Activated CD4-positive, alpha-beta T cell treated with anti-CD3 and anti-CD28 coated beads, Interleukin-2, amount 10 ng/mL, durations not matched to agents 7 days and 5 days (primary cell): ENCODE measurements at regions not wholly inside any gene's neighbourhood (a gene's known extent, or its start where the extent isn't known, plus 50 kb on each side); places are given as distances from the start of the nearest gene placed in this dataset.
"Not testable (repeated sequence)": the region's sequence is repeated elsewhere in the genome, so short reads cannot be mapped to it uniquely, and the experiment has no call there.

Source experiments
- CTCF ChIA-PET: fragments of 350-600 bp; sonication (Branson Sonifier 250); formaldehyde crosslinking; loops from one replicate; lab custom pipeline; 2021; ENCODE audit warnings: antibody characterized with exemption; lab: Charles Lee
- POLR2A ChIA-PET: fragments of 350-600 bp; sonication (Branson Sonifier 250); formaldehyde crosslinking; loops from one replicate; lab custom pipeline; 2021; ENCODE audit warnings: antibody characterized with exemption; lab: Charles Lee
- DNase-seq: peaks from one replicate; pipeline ENCODE4 v3.0.0-alpha.2; 2020
- H3K27ac Mint-ChIP-seq: one replicate; pipeline ENCODE4 v1.8.0; 2021; ENCODE audit warnings: mild to moderate bottlenecking, moderate library complexity, mixed read lengths
- H3K27me3 Mint-ChIP-seq: one replicate; pipeline ENCODE4 v1.8.0; 2021; ENCODE audit warnings: mixed read lengths
- H3K36me3 Mint-ChIP-seq: one replicate; pipeline ENCODE4 v1.8.0; 2021; ENCODE audit warnings: low read depth, mixed read lengths
- H3K4me1 Mint-ChIP-seq: one replicate; pipeline ENCODE4 v1.8.0; 2021; ENCODE audit warnings: mixed read lengths
- H3K4me3 Mint-ChIP-seq: one replicate; pipeline ENCODE4 v1.8.0; 2021; ENCODE audit warnings: mild to moderate bottlenecking, moderate library complexity, mixed read lengths
- H3K9me3 Mint-ChIP-seq: one replicate; pipeline ENCODE4 v1.8.0; 2021; ENCODE audit warnings: mixed read lengths

DNA sequence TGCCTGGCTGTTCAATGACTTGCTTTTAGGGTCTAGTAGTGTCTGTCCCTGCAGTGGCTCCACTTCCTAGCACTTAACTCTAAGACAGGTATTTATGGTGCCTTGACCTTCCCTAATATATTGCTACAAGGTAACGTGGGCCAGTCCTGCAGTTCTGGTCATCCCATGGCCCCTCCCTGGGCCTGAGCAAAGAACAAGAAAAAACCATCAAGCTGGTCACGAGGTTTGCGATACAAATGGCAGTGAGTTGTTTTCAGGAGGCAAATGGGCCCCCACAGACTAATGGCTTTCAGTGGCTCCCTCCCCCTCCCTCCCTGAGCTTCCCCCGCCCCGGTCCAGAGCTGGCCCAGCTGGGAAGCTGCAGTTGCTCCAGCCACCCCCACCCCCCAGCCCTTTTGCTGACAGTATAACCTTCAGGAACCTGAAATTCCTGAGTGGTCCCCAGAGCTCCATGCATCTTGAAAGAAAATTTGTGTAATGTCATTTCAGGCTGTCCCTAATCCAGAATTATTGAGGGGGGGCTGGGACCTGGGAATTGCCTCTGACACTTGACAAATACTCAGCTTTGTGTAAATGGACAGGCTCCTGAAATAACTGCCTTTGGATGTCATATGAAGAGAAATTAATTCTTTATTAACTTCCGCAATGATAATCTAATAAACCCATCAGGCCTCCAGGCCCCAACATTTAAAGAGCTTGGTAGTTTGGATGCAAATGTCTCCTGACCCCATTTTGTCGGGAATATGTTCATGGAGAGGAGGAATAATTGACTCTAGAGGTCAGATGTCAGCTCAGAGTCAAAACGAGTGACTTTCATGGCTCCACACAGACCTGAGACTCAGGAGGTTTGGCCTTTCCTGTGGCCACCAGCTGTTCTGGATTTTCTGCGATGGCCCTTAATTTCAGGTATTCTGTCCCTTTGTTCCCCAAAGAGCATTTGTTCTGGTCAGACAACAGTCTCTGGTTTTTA is 153.2 kb upstream of the TOP1 start:
- H3K36me3 Mint-ChIP-seq, result no peaks in the 10 kb centered on the region
- no peak overlapping the region for H3K4me3 Mint-ChIP-seq
- ChIA-PET POLR2A (no interaction called here), CTCF (interaction anchor here (0.6 to 1.2 kb wide), 3 partner anchors 26 to 1064 kb away, joined by 3 to 5 read pairs (median 3); no protein-coding TSS in a partner anchor)
- no peak overlapping the region for H3K27ac Mint-ChIP-seq
- H3K4me1 Mint-ChIP-seq, result peaks cover 3% of the 10 kb centered on the region
- peaks cover 7% of the 10 kb centered on the region for H3K27me3 Mint-ChIP-seq
- no peak for DNase-seq
- H3K9me3 Mint-ChIP-seq, result no peaks in the 10 kb centered on the region

DNA sequence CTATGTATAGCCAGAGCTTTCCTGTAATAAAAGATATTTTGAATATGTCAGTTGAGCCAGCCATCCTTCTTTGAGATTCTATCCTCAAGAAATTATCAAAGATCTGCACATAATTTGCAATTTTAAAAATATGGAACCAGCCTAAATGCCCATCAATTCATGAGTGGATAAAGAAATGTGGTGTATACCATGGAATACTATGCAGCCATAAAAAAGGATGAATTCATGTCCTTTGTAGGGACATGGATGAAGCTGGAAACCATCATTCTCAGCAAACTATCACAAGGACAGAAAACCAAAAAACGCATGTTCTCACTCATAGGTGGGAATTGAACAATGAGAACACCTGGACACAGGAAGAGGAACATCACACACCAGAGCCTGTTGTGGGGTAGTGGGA is 150.5 kb upstream of the TOP1 start:
- CTCF ChIA-PET, result interaction anchor here (1.3 kb wide), 1 partner anchor 815 kb away, joined by 3 read pairs; no protein-coding TSS in a partner anchor
- Mint-ChIP-seq H3K4me1 (peaks cover 25% of the 10 kb centered on the region), H3K9me3 (peaks cover 12% of the 10 kb centered on the region), H3K36me3 (peaks cover 12% of the 10 kb centered on the region)
- H3K4me3 Mint-ChIP-seq, POLR2A ChIA-PET, DNase-seq, H3K27me3 Mint-ChIP-seq, H3K27ac Mint-ChIP-seq: not testable (repeated sequence)

DNA sequence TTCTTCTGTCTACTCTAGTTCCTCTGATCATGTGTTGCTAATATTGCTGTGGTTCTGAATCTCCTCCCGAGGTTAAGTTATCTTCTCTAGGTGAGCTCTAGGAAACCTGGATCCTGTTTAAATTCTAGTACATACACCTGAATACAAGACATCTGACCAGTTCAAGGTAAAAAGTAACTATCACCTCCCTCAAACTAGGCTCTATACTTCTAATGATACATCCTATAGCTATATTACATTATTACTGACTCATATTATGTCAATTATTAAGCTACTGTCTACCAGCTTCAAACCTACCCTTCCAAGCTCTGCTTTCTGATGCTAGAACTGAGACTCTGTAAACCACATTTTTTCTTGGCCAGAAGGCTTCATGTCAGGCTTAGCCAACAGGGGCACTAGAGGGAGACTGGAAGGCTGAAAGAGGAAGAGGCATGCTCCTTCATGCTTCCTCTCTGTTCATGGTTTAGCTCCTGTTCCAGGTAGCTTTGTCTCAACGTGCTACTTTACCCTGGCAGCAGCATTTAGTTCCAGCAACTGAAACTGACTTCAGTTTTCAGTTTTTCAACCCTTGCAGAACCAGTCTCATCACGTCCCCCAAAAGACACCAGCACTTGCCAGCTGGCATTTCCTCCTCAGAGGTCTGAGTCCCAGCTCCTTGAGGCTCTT is 148.4 kb upstream of the TOP1 start:
- peak overlapping the region; percentile 9 for H3K27ac Mint-ChIP-seq
- ChIA-PET CTCF (interaction anchor here (0.6 to 1.7 kb wide), 6 partner anchors 9 to 1876 kb away, joined by 3 to 5 read pairs (median 3); no protein-coding TSS in a partner anchor), POLR2A (no interaction called here)
- H3K4me1 Mint-ChIP-seq, result peaks cover 31% of the 10 kb centered on the region
- no peak overlapping the region for H3K4me3 Mint-ChIP-seq
- DNase-seq, result no peak
- H3K27me3 Mint-ChIP-seq, result peaks cover 7% of the 10 kb centered on the region
- peaks cover 12% of the 10 kb centered on the region for H3K9me3 Mint-ChIP-seq
- peaks cover 12% of the 10 kb centered on the region for H3K36me3 Mint-ChIP-seq

- Mint-ChIP-seq H3K9me3 (peaks cover 12% of the 10 kb centered on the region), H3K27me3 (peaks cover 7% of the 10 kb centered on the region), H3K27ac (peak overlapping the region; percentile 9), H3K4me1 (peaks cover 31% of the 10 kb centered on the region), H3K36me3 (peaks cover 12% of the 10 kb centered on the region), H3K4me3 (no peak overlapping the region)
- ChIA-PET POLR2A (no interaction called here), CTCF (interaction anchor here (1.3 kb wide), 1 partner anchor 9 kb away, joined by 5 read pairs; no protein-coding TSS in a partner anchor)
- DNase-seq, result no peak
Observed at GRCh38 chr20:40880729-40881109, 147.9 kb upstream of the TOP1 start.

DNA sequence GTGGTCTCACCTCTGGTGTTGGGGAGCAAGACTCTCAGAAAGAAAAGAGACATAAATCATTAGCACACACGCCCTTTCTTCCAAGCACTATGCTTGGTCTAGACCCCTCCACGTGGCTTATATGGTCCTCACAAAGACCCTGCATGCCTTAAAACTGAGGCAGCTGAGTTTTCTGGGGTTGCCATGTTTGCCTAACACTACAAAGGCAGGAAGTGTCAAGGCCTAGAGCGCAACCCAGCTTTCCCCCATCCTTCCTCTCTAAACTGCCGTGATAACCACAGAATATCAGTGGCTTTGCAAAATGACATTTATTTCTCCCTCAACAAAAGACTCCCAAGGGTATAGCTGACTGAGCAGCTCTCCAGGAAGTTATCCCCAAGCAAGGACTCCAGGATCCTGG is 146.5 kb upstream of the TOP1 start:
- Mint-ChIP-seq H3K4me3 (no peak overlapping the region), H3K4me1 (peaks cover 31% of the 10 kb centered on the region), H3K27me3 (peaks cover 7% of the 10 kb centered on the region), H3K36me3 (peaks cover 12% of the 10 kb centered on the region), H3K27ac (peak overlapping the region; percentile 89), H3K9me3 (peaks cover 12% of the 10 kb centered on the region)
- peak; percentile 42 for DNase-seq
- CTCF ChIA-PET, result interaction anchor here (0.9 kb wide), 1 partner anchor 140 kb away, joined by 3 read pairs; no protein-coding TSS in a partner anchor
- POLR2A ChIA-PET, result no interaction called here

DNA sequence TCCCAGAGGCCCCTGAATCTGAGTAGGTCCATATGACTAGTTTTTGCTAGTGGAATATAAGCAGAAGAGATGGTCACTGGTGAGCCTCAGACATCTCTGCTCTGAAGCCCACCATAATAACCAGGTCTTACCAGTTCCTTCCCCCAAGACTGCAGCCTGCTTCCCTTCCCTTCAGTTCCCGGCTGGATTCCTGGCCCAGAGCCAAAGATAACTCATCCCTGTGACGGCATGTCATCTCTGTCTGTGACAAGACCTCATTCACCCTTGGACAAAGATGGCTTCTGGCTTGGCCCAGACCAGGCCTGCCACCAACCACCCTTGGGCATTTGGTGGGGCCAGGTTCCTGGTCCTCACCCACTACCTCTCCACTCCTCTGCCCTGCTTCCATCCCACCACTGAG is 145.5 kb upstream of the TOP1 start:
- ChIA-PET POLR2A (no interaction called here), CTCF (no interaction called here)
- Mint-ChIP-seq H3K4me1 (peaks cover 31% of the 10 kb centered on the region), H3K36me3 (peaks cover 12% of the 10 kb centered on the region), H3K27me3 (peaks cover 3% of the 10 kb centered on the region), H3K4me3 (no peak overlapping the region), H3K27ac (peak overlapping the region; percentile 89), H3K9me3 (peaks cover 12% of the 10 kb centered on the region)
- DNase-seq, result no peak

DNA sequence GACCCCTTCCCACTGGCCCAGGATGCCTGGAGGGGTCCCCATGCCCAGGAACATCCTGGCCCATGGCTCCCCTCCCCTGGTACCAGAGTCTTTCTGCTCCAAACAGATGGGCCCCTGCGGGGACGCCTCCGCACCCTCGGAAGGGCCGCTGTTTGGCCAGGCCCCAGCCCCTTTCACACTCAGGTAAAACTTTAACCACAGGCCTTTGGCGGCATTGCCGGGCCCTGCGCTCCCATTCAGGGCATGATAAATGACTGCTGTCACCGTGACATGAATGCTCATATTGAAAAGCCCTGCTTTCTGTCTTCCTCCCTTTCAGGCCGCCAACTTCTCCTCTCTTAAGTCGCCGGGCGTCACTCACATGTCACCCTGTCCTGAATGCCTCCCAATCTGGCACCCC is 141.5 kb upstream of the TOP1 start:
- peaks cover 4% of the 10 kb centered on the region for H3K27me3 Mint-ChIP-seq
- no peak overlapping the region for H3K4me3 Mint-ChIP-seq
- H3K9me3 Mint-ChIP-seq, result peaks cover 2% of the 10 kb centered on the region
- no peak for DNase-seq
- H3K4me1 Mint-ChIP-seq, result peaks cover 14% of the 10 kb centered on the region
- H3K36me3 Mint-ChIP-seq, result peaks cover 2% of the 10 kb centered on the region
- ChIA-PET POLR2A (no interaction called here), CTCF (no interaction called here)
- H3K27ac Mint-ChIP-seq, result no peak overlapping the region

GRCh38 chr20:40889266-40889665 is 139.4 kb upstream of the TOP1 start:
- not testable (repeated sequence) for H3K27ac Mint-ChIP-seq, DNase-seq

GRCh38 chr20:40890181-40890580 is 138.4 kb upstream of the TOP1 start:
- POLR2A ChIA-PET, result no interaction called here
- H3K4me3 Mint-ChIP-seq, result no peak overlapping the region
- no peaks in the 10 kb centered on the region for H3K9me3 Mint-ChIP-seq
- CTCF ChIA-PET, result interaction anchor here (1.1 kb wide), 1 partner anchor 10 kb away, joined by 5 read pairs; no protein-coding TSS in a partner anchor
- DNase-seq, result no peak
- no peak overlapping the region for H3K27ac Mint-ChIP-seq
- H3K36me3 Mint-ChIP-seq, result no peaks in the 10 kb centered on the region
- peaks cover 4% of the 10 kb centered on the region for H3K27me3 Mint-ChIP-seq
- H3K4me1 Mint-ChIP-seq, result no peaks in the 10 kb centered on the region

More at GRCh38 chr20:40889266-40889665, 139.4 kb upstream of the TOP1 start:
- H3K27me3 Mint-ChIP-seq, POLR2A ChIA-PET, H3K4me3 Mint-ChIP-seq, H3K4me1 Mint-ChIP-seq, H3K36me3 Mint-ChIP-seq, H3K9me3 Mint-ChIP-seq: not testable (repeated sequence)
- CTCF ChIA-PET, result interaction anchor here (1.1 kb wide), 1 partner anchor 9 kb away, joined by 5 read pairs; no protein-coding TSS in a partner anchor

GRCh38 chr20:40890635-40891034 is 138.0 kb upstream of the TOP1 start:
- no peak for DNase-seq
- Mint-ChIP-seq H3K27ac (no peak overlapping the region), H3K4me3 (no peak overlapping the region), H3K9me3 (no peaks in the 10 kb centered on the region), H3K27me3 (peaks cover 4% of the 10 kb centered on the region), H3K4me1 (no peaks in the 10 kb centered on the region), H3K36me3 (no peaks in the 10 kb centered on the region)
- POLR2A ChIA-PET, result no interaction called here
- CTCF ChIA-PET, result no interaction called here

DNA sequence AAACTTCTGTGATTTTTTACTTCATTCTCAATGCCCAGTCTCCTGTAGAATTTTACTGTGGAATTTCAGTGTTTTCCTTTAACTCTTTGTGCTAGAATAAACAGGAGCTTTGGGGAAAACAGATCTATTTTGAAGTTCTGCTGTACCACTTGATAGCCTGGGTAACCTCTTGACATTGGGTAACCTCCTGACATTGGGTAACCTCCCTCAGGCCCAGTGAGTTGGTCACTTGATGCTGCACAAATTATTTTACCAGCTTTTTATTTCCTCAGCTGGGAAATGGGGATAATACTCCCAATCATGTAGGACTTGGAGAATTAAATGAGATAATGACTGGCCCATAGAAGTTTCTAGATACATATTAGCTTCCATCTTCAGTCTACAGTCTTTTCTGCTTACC is 137.3 kb upstream of the TOP1 start:
- no peaks in the 10 kb centered on the region for H3K36me3 Mint-ChIP-seq
- no peak overlapping the region for H3K27ac Mint-ChIP-seq
- no peak for DNase-seq
- no peak overlapping the region for H3K4me3 Mint-ChIP-seq
- no peaks in the 10 kb centered on the region for H3K4me1 Mint-ChIP-seq
- peaks cover 9% of the 10 kb centered on the region for H3K27me3 Mint-ChIP-seq
- CTCF ChIA-PET, result interaction anchor here (1.4 kb wide), 1 partner anchor 32 kb away, joined by 3 read pairs; no protein-coding TSS in a partner anchor
- POLR2A ChIA-PET, result no interaction called here
- no peaks in the 10 kb centered on the region for H3K9me3 Mint-ChIP-seq

GRCh38 chr20:40892642-40893041 is 136.0 kb upstream of the TOP1 start:
- DNase-seq, result no peak
- H3K4me3 Mint-ChIP-seq, result no peak overlapping the region
- peaks cover 10% of the 10 kb centered on the region for H3K27me3 Mint-ChIP-seq
- H3K4me1 Mint-ChIP-seq, result no peaks in the 10 kb centered on the region
- ChIA-PET CTCF (no interaction called here), POLR2A (no interaction called here)
- no peaks in the 10 kb centered on the region for H3K9me3 Mint-ChIP-seq
- no peaks in the 10 kb centered on the region for H3K36me3 Mint-ChIP-seq
- H3K27ac Mint-ChIP-seq, result no peak overlapping the region
